HG03521 (cell line): ENCODE measurements at regions not wholly inside any gene's neighbourhood (a gene's known extent, or its start where the extent isn't known, plus 50 kb on each side); places are given as distances from the start of the nearest gene placed in this dataset.

ENCODE experiments used
- ATAC-seq: cut with Tn5 transposase; IDR thresholded peaks from one replicate; pipeline ENCODE4 v1.9.1; 2021; ENCODE audit warnings: mild to moderate bottlenecking, moderate library complexity; ENCODE audit not compliant: unreplicated experiment

DNA sequence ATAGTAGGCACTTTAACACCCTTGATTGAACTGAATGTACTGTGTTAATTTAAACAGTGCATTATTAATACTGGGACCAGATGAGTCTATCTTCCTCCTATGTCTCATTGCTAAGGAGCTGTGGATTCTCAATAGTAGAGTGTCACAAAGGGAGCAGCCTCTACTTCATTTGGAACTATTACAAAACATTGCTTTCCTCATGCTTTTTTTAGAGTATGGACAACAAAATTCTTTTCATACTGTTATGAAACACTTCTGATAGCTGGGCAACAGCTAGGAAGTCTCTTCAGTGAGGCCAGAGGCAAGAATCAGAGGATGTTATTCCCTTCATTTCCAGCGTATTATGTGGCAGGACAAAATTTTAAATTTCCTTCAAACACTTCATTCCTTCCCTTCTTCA, 160.8 kb downstream of the FBXO8 start:
- ATAC-seq: no peak

GRCh38 chr4:174120446-174121295, 162.8 kb downstream of the FBXO8 start:
- no peak for ATAC-seq

DNA sequence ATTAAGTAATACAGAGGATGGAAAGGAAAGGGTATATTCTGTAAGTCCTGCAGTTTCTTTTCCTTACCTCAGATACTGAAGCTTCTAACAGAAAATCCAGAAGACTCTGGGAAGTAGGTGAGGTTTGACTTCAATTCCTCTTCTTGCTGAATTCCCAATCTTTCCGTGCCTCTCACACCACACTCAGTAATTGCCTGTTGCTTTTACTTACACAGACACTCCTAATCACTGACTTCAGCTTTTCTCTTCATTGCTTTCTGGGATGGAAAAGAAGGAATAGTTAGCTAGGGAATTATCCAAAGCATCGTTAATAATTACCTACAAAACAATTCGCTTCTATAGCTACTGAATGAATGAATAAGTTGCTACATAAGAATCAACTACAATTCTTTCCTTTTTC, 163.6 kb downstream of the FBXO8 start:
- ATAC-seq: no peak

GRCh38 chr4:174119051-174119450, 164.4 kb downstream of the FBXO8 start:
- no peak for ATAC-seq

GRCh38 chr4:174118171-174118570, 165.3 kb downstream of the FBXO8 start:
- ATAC-seq: no peak

GRCh38 chr4:174117445-174117844, 166.0 kb downstream of the FBXO8 start:
- no peak for ATAC-seq

- ATAC-seq: no peak
Observed at GRCh38 chr4:174116021-174116420, 167.4 kb downstream of the FBXO8 start.

- ATAC-seq: no peak
Observed at GRCh38 chr4:174111422-174111821, 172.0 kb downstream of the FBXO8 start.

DNA sequence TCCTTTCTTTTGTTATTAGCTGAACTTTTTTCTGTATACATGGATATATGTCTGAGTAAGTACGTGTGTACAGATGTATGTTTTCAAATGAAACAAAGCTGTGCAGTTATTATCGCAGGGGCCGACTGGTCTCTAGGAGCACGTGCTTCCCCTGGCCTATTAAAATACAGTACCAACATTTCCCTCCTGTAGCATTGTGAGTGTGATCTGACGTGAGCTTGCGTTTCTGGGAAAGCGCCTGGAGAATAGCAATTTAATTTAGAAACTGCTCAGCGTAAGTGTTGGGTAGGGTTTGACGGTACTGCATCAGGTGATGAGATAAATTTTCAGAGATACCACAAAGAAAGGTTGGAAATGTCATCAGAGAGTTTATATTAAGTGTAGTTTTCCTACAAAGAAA, 173.3 kb downstream of the FBXO8 start:
- no peak for ATAC-seq

DNA sequence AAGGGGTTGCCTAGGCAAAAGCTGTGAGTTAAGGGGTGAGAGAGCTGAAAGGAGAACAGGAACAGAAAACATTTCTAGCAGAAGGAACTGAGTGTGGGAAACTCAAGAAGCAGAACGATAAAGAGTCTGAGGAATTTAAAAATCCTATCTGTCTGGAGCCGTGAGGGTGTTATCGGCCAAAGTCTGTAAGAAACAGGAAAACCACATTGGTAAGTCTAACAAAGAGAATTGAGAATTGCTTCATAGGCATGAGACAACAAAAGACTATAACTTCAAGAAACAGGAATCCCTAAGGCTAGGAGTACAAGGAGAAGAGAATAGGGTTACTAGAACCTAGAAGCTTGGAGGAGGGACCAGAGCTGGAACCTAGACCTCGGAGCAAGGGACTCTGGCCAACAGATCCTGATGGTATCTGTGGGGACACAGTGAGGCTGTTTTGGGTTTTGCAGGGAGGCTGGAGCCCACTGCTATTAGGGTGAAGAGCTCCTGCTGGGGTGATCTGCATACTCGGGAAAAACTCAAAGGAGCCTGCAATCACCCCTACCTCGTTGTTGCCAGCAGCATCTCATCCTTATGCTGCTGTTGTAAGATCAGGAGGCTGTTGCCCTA, 175.6 kb downstream of the FBXO8 start:
- ATAC-seq: no peak

- no peak for ATAC-seq
Observed at GRCh38 chr4:174105202-174105601, 178.3 kb downstream of the FBXO8 start.

DNA sequence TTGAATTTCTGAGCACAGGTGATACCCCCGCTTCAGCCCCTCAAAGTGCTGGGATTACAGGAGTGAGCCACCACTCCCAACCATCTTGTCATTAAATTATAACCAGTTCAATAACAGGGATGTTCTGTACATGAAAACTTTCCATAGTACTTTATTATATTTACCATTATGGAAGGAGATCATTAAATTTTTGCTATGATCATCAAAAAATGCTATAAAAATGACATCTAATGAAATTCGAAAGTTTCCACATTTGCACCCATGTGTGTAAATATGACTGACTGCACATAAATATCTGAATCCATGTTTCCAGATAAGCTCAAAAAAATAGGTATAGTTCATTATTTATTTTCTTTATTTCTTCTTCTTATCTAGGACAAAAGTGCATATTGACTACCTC, 182.6 kb downstream of the FBXO8 start:
- ATAC-seq: no peak

DNA sequence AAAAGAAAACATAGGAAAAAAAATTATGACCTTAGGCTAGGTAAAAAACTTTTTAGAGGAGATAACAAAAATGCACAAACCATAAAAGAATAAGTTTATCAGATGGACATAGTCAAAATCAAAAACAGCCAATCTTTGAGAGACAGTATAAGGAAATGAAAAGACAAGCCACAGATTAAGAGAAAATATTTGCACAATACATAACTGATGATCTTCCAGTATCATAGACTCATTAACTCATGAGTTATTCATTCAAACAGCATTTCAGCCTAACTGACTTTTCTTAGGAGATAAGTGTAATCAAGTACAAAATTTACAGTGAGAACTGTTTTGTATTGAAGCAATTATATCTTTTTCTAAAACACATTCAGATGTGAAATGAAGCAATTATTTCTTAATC, 183.8 kb downstream of the FBXO8 start:
- no peak for ATAC-seq

- ATAC-seq: no peak
Observed at GRCh38 chr4:174096999-174097398, 186.5 kb downstream of the FBXO8 start.

GRCh38 chr4:174096456-174096855, 187.0 kb downstream of the FBXO8 start:
- no peak for ATAC-seq

DNA sequence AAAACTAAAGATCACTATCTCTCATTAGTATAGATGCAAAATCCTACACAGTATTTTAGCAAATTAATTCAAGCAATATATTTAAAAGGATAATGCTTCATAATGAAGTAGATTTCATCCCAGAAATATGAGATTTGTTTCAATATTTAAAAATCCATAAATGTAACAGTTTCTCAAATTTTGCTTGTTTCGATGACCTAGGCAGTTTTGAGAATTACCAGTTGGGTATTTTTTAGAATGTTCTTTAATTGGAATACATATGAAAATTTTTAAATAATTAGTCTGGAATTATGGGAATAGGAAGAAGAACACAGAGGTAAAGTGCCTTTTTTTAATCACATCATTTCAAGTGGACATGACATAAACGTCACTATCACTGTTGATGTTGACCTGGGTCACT, 192.3 kb downstream of the FBXO8 start:
- no peak for ATAC-seq

- ATAC-seq: no peak
Observed at GRCh38 chr4:174089711-174090110, 193.8 kb downstream of the FBXO8 start.

GRCh38 chr4:174088795-174089194, 194.7 kb downstream of the FBXO8 start:
- no peak for ATAC-seq

DNA sequence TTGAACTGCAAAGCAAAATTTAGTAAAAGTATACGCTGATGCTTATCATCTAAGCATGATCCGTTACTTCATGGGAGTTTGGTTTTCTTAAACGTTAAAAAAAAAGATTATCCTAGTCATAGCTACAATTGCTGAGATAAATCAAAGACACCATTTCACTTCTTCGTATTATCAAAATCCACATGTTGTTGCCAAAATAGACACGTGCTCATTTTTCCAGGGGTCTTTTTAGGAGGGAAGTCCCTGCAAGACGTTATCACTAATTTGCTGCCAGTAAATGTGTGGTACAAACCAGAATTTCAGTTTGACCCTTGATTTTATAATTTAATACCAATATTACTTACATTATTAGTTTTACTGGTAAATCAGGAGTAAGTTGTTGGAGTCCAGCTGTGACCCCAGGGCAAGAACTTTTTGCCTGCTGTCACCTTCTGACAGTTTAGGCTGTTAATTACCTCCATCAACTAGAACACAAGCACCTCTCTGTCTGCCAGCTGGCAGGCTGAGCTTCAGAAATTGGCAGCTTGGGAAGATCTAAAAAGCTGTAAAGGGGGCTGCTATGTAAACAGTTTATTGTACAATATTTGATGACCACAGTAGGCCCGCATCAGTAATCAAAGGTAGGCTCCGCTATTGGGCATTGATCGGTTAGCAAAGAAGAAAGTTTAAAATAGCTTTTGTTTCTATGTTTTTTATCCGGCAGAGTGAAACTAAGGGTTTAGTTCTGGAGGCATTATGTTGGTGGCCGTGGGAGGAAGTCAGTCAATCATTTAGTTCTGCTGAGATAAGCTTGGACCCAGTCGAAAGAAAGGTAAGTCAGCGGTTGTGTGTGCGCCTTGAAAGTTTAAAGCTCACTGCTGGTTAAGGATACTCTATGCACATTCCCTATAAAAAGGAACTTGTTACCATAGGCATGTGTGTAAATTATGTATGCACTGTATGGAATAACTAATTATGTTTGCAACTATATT, 196.4 kb downstream of the FBXO8 start:
- no peak for ATAC-seq

DNA sequence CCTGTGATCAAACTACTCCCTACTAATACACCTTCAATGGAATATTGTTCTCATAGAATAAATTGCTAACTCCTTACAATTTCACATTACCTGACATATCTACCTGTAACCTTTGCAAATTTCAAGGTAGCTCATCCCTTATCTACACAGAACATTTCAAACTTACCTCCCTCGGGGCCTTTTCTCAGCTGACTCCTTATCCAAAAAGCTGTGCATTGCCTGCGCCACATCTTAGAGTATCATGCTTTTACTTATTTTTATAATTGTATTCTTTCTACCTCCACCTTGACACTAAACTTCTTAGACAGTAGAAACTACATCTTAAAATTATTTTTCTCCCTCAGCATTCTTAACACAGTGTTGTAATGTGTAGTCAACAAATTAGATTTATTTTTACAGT, 198.5 kb downstream of the FBXO8 start:
- ATAC-seq: no peak

DNA sequence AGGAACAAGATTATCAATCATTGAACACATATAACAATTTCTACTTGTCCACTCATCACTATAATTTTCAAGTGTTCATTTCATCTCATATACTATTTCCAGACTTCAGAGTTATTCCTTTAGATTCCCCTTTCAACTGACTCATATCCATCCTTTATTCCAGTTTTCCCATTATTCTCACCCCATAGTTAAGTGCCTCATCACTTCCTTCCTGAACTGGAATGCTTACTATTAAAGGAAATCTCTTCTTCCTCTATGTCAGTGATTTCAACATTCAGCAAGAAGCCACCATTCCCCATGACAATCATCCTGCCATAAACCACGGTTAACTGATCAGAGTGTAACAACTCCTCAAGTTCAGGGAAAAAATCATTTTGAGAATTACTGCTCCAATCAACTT, 198.9 kb downstream of the FBXO8 start:
- no peak for ATAC-seq
